Neural cell (in vitro differentiated cells): ENCODE measurements at regions not wholly inside any gene's neighbourhood (a gene's known extent, or its start where the extent isn't known, plus 50 kb on each side); places are given as distances from the start of the nearest gene placed in this dataset.

Source experiments
- CTCF ChIP-seq: fragments of 450-650 bp; IDR thresholded peaks from 2 replicates; pipeline ENCODE4 v1.5.1; 2014; ENCODE audit warnings: antibody characterized with exemption, mild to moderate bottlenecking, moderate library complexity; ENCODE audit not compliant: poor library complexity, severe bottlenecking
- EP300 ChIP-seq: fragments of 450-650 bp; conservative IDR thresholded peaks from 2 replicates; pipeline ENCODE4 v1.6.1; 2014; ENCODE audit warnings: antibody characterized with exemption, mild to moderate bottlenecking, moderate library complexity; ENCODE audit not compliant: poor library complexity, severe bottlenecking
- EZH2 ChIP-seq: fragments of 200-600, 300-800 bp; shearing (Covaris generic), sonication (generic); IDR thresholded peaks from 2 replicates; pipeline ENCODE4 v1.6.1; 2014; ENCODE audit warnings: antibody characterized with exemption, low read length, borderline replicate concordance, mild to moderate bottlenecking; ENCODE audit not compliant: insufficient read depth, poor library complexity, severe bottlenecking
- RAD21 ChIP-seq: fragments of 450-650 bp; conservative IDR thresholded peaks from 2 replicates; pipeline ENCODE4 v1.6.1; 2014; ENCODE audit warnings: antibody characterized with exemption, mild to moderate bottlenecking, moderate library complexity
- SMC3 ChIP-seq: fragments of 450-650 bp; conservative IDR thresholded peaks from 2 replicates; pipeline ENCODE4 v1.6.1; 2014; ENCODE audit warnings: antibody characterized with exemption, mild to moderate bottlenecking, moderate library complexity; ENCODE audit not compliant: poor library complexity
- TAF1 ChIP-seq: IDR thresholded peaks from 2 replicates; pipeline ENCODE4 v1.6.1; 2012; ENCODE audit warnings: low read depth

- no peak for TF ChIP-seq TAF1
- no peak for TF ChIP-seq CTCF
- no peak for TF ChIP-seq EZH2
- TF ChIP-seq EP300: no peak
- no peak for TF ChIP-seq RAD21
- no peak for TF ChIP-seq SMC3
Observed at GRCh38 chr11:45091563-45092403, 54.7 kb upstream of the PRDM11 start.
